Common myeloid progenitor, CD34-positive (primary cell): ENCODE measurements at regions not wholly inside any gene's neighbourhood (a gene's known extent, or its start where the extent isn't known, plus 50 kb on each side); places are given as distances from the start of the nearest gene placed in this dataset.

Experiments used
- CTCF ChIA-PET: fragments of 350-600 bp; sonication (Branson Sonifier 250); formaldehyde crosslinking; loops from one replicate; lab custom pipeline; 2021; ENCODE audit warnings: antibody characterized with exemption; lab: Charles Lee
- POLR2A ChIA-PET: fragments of 350-600 bp; sonication (Branson Sonifier 250); formaldehyde crosslinking; loops from one replicate; lab custom pipeline; 2021; ENCODE audit warnings: antibody characterized with exemption; lab: Charles Lee
- DNase-seq, 3 donors: peaks; one replicate each; pipeline versions ENCODE4 v3.0.0 to v3.0.0-alpha.2; 2013
- H3K27ac ChIP-seq, 2 experiments: 1 replicate in 1 of 2; 2 replicates in 1 of 2; pipeline ENCODE4 v1.7.0; 2013; ENCODE audit warnings: inconsistent platforms in 2 of 2, low read length in 2 of 2, mild to moderate bottlenecking in 2 of 2, low read depth in 1 of 2, moderate library complexity in 1 of 2; ENCODE audit not compliant: severe bottlenecking in 2 of 2, insufficient read depth in 1 of 2, poor library complexity in 1 of 2
- H3K27me3 ChIP-seq, 5 experiments: replicated peaks in 2 of 5; 1 replicate in 3 of 5; 2 replicates in 2 of 5; pipeline versions ENCODE4 v1.6.1 to v1.7.0; 2013; ENCODE audit warnings: low read length in 4 of 5, mild to moderate bottlenecking in 2 of 5, moderate library complexity in 2 of 5, inconsistent platforms in 1 of 5; ENCODE audit not compliant: insufficient read depth in 5 of 5, control insufficient read depth in 4 of 5
- H3K36me3 ChIP-seq, 4 experiments: 1 replicate in 2 of 4; 2 replicates in 2 of 4; pipeline versions ENCODE4 v1.6.1 to v1.7.0; 2013; ENCODE audit warnings: low read length in 3 of 4, control low read depth in 1 of 4, mild to moderate bottlenecking in 1 of 4; ENCODE audit not compliant: control insufficient read depth in 4 of 4, insufficient read depth in 4 of 4
- H3K4me1 ChIP-seq, 4 experiments: 1 replicate in 3 of 4; 2 replicates in 1 of 4; pipeline versions ENCODE4 v1.6.1 to v1.7.1; 2013; ENCODE audit warnings: low read length in 3 of 4, mild to moderate bottlenecking in 3 of 4, control low read depth in 1 of 4, inconsistent platforms in 1 of 4, moderate library complexity in 1 of 4; ENCODE audit not compliant: control insufficient read depth in 4 of 4, insufficient read depth in 4 of 4; ENCODE audit errors: control extremely low read depth in 1 of 4
- H3K4me3 ChIP-seq, 7 experiments: 1 replicate in 4 of 7; 2 replicates in 3 of 7; pipeline versions ENCODE4 v1.5.1 to v1.7.0; 2013; ENCODE audit warnings: mild to moderate bottlenecking in 7 of 7, low read length in 6 of 7, moderate library complexity in 6 of 7, inconsistent platforms in 2 of 7, low read depth in 2 of 7, control low read depth in 1 of 7; ENCODE audit not compliant: insufficient read depth in 4 of 7, control insufficient read depth in 1 of 7; ENCODE audit errors: extremely low read depth in 1 of 7
- H3K9me3 ChIP-seq, 5 experiments: 1 replicate in 4 of 5; 2 replicates in 1 of 5; pipeline versions ENCODE4 v1.6.1 to v1.7.1; 2013; ENCODE audit warnings: low read length in 4 of 5, mild to moderate bottlenecking in 2 of 5, inconsistent platforms in 1 of 5, low read depth in 1 of 5, moderate library complexity in 1 of 5; ENCODE audit not compliant: control insufficient read depth in 4 of 5, insufficient read depth in 2 of 5; ENCODE audit errors: control extremely low read depth in 1 of 5
- WGBS: methylation state at CpG from one replicate; pipeline ENCODE4 v1.1.5; 2013; ENCODE audit not compliant: insufficient coverage; 5-methylcytosine and 5-hydroxymethylcytosine counted together

- ChIA-PET POLR2A (no interaction called here), CTCF (no interaction called here)
- Histone ChIP-seq H3K27ac (no peak overlapping the region), H3K4me1 (peaks cover 0 to 4% (median 3%) of the 10 kb centered on the region in 4 experiments), H3K27me3 (no peaks in the 10 kb centered on the region), H3K4me3 (no peak overlapping the region), H3K9me3 (no peaks in the 10 kb centered on the region), H3K36me3 (no peaks in the 10 kb centered on the region)
- DNase-seq = no peak
- no CpG with 5 or more reads among the region's 3 CpGs for WGBS
These were observed 860.8 kb upstream of the B3GALT2 start for GRCh38 chr1:194047206-194047605.

DNA sequence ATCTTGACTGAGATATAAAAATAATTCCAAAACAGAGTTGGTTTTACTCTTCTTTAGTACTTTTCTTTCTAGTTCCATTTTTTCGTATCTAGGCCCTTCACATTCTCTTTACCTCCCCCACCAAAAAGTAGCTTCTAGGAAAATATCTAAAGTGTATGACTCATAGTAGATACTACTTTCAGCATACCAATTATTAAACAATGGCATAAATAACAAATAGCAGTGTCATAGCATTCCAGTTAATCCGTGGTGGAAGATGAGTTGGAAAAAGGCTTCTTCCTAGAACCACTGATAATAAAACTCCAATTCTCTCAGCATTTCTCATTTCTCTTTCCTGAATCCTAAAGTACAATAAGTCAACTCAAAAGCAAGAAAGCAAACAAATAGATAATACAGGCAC, 859.0 kb upstream of the B3GALT2 start:
- H3K9me3 ChIP-seq = no peaks in the 10 kb centered on the region
- no peaks in the 10 kb centered on the region for H3K4me1 ChIP-seq
- H3K36me3 ChIP-seq = no peaks in the 10 kb centered on the region
- ChIA-PET POLR2A (no interaction called here), CTCF (no interaction called here)
- H3K27me3 ChIP-seq = no peaks in the 10 kb centered on the region
- no peak overlapping the region for H3K4me3 ChIP-seq
- no peak overlapping the region for H3K27ac ChIP-seq
- WGBS = no CpG with 5 or more reads among the region's 2 CpGs
- DNase-seq = no peak

- no peak overlapping the region for H3K27ac ChIP-seq
- POLR2A ChIA-PET = no interaction called here
- WGBS = no CpG with 5 or more reads among the region's 1 CpG
These were observed 858.5 kb upstream of the B3GALT2 start for GRCh38 chr1:194044892-194045291.

GRCh38 chr1:194043984-194044755, 857.8 kb upstream of the B3GALT2 start:
- Histone ChIP-seq H3K27ac (no peak overlapping the region), H3K4me1 (no peaks in the 10 kb centered on the region), H3K27me3 (no peaks in the 10 kb centered on the region), H3K9me3 (no peaks in the 10 kb centered on the region), H3K4me3 (no peak overlapping the region), H3K36me3 (no peaks in the 10 kb centered on the region)
- no peak for DNase-seq
- ChIA-PET POLR2A (no interaction called here), CTCF (no interaction called here)
- 96% methylated on average over 2 of the region's 5 CpGs for WGBS

More at GRCh38 chr1:194044892-194045291, 858.5 kb upstream of the B3GALT2 start:
- no peak for DNase-seq
- Histone ChIP-seq H3K4me3 (no peak overlapping the region), H3K36me3 (no peaks in the 10 kb centered on the region), H3K27me3 (no peaks in the 10 kb centered on the region), H3K4me1 (no peaks in the 10 kb centered on the region), H3K9me3 (no peaks in the 10 kb centered on the region)
- CTCF ChIA-PET = no interaction called here

GRCh38 chr1:194042736-194043135, 856.3 kb upstream of the B3GALT2 start:
- no peaks in the 10 kb centered on the region for H3K9me3 ChIP-seq
- no peaks in the 10 kb centered on the region for H3K4me1 ChIP-seq
- ChIA-PET CTCF (interaction anchor here (0.7 kb wide), 1 partner anchor 201 kb away, joined by 3 read pairs; no protein-coding TSS in a partner anchor), POLR2A (no interaction called here)
- H3K27ac ChIP-seq = no peak overlapping the region
- H3K4me3 ChIP-seq = no peak overlapping the region
- no peaks in the 10 kb centered on the region for H3K27me3 ChIP-seq
- no peaks in the 10 kb centered on the region for H3K36me3 ChIP-seq
- DNase-seq = no peak
- 100% methylated on average over 1 of the region's 3 CpGs for WGBS

DNA sequence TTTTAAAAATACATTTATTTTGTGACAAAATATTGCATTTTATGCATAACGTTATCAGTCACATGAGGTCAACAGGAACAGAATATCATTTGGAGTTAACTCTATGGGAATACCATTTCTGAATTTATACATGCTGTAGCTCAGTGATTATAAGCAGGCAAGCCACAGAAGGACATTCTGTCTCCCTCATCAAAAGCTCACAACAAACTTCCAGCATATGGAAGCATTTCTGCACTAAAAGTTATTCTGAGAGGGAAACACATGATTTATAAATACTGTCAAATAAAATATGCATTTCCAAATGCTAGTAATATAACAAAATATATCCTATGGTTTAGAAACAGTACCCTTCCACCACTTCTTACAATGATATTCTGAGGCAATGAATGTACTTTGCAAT, 854.1 kb upstream of the B3GALT2 start:
- Histone ChIP-seq H3K36me3 (no peaks in the 10 kb centered on the region), H3K4me1 (no peaks in the 10 kb centered on the region), H3K27ac (no peak overlapping the region), H3K4me3 (no peak overlapping the region), H3K27me3 (no peaks in the 10 kb centered on the region), H3K9me3 (no peaks in the 10 kb centered on the region)
- ChIA-PET POLR2A (no interaction called here), CTCF (no interaction called here)
- DNase-seq = no peak
- 100% methylated on average over 1 of the region's 1 CpG for WGBS

- CTCF ChIA-PET = no interaction called here
- no peaks in the 10 kb centered on the region for H3K27me3 ChIP-seq
- POLR2A ChIA-PET = interaction anchor here (0.6 kb wide), 1 partner anchor 1091 kb away, joined by 3 read pairs; no protein-coding TSS in a partner anchor
- no peaks in the 10 kb centered on the region for H3K9me3 ChIP-seq
- H3K4me3 ChIP-seq = no peak overlapping the region
- no peaks in the 10 kb centered on the region for H3K4me1 ChIP-seq
- H3K27ac ChIP-seq = no peak overlapping the region
- no peak for DNase-seq
- no CpG with 5 or more reads among the region's 1 CpG for WGBS
- H3K36me3 ChIP-seq = no peaks in the 10 kb centered on the region
These were observed 853.2 kb upstream of the B3GALT2 start for GRCh38 chr1:194039578-194039977.
